22Rv1 (cell line): ENCODE measurements at regions not wholly inside any gene's neighbourhood (a gene's known extent, or its start where the extent isn't known, plus 50 kb on each side); places are given as distances from the start of the nearest gene placed in this dataset.

Experiments
- H3K27ac ChIP-seq: fragments of 450-650 bp; 2 replicates; pipeline ENCODE4 v1.5.1; 2017
- CTCF ChIP-seq: fragments of 450-650 bp; IDR thresholded peaks from 2 replicates; pipeline ENCODE4 v1.5.1; 2017; ENCODE audit warnings: mild to moderate bottlenecking
- ZFX ChIP-seq: fragments of 450-650 bp; IDR thresholded peaks from 2 replicates; pipeline ENCODE4 v1.6.1; 2017; ENCODE audit warnings: antibody characterized with exemption, borderline replicate concordance

- H3K27ac ChIP-seq: no peak overlapping the region
These were observed 116.9 kb upstream of the SNX19 start for GRCh38 chr11:131033151-131033651.

GRCh38 chr11:131036514-131036913 lies 120.2 kb upstream of the SNX19 start:
- H3K27ac ChIP-seq: no peak overlapping the region
- TF ChIP-seq CTCF (no peak), ZFX (no peak)

More at GRCh38 chr11:131033151-131033651, 116.9 kb upstream of the SNX19 start:
- no peak for TF ChIP-seq CTCF

- no peak overlapping the region for H3K27ac ChIP-seq
- TF ChIP-seq CTCF (no peak), ZFX (no peak)
These were observed 121.6 kb upstream of the SNX19 start for GRCh38 chr11:131037873-131038272.

- TF ChIP-seq CTCF: peak; percentile 55
- TF ChIP-seq ZFX: no peak
- H3K27ac ChIP-seq: no peak overlapping the region
These were observed 122.3 kb upstream of the SNX19 start for GRCh38 chr11:131038597-131038996.

- H3K27ac ChIP-seq: no peak overlapping the region
- no peak for TF ChIP-seq CTCF
These were observed 125.2 kb upstream of the SNX19 start for GRCh38 chr11:131041331-131042040.

- H3K27ac ChIP-seq: no peak overlapping the region
- no peak for TF ChIP-seq CTCF
- no peak for TF ChIP-seq ZFX
These were observed 125.7 kb upstream of the SNX19 start for GRCh38 chr11:131042041-131042390.

GRCh38 chr11:131043251-131043650 lies 127.0 kb upstream of the SNX19 start:
- TF ChIP-seq CTCF: no peak
- no peak for TF ChIP-seq ZFX
- no peak overlapping the region for H3K27ac ChIP-seq
